ENCODE measurements at regions not wholly inside any gene's neighbourhood (a gene's known extent, or its start where the extent isn't known, plus 50 kb on each side); places are given as distances from the start of the nearest gene placed in this dataset.

DNA sequence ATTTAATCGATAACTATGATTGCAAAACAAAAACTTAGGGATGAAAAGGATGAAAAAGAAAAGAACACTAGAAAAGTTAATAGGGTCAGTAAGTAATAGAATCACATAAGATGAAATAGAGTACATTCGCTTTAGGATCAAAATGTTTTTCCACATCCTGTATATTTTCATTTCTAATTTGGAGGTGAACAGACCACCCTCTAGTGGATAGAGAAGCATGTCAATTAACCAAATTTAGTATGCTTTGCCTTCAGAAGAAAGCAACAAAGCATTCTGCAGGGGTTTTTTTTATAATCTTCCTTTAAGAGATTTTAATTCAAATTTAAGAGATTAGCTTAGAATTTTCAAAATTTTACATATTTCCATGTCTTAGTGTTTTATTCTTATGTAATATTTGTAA lies 611.0 kb upstream of the SGCG start:
- DNase-seq: no peak

DNA sequence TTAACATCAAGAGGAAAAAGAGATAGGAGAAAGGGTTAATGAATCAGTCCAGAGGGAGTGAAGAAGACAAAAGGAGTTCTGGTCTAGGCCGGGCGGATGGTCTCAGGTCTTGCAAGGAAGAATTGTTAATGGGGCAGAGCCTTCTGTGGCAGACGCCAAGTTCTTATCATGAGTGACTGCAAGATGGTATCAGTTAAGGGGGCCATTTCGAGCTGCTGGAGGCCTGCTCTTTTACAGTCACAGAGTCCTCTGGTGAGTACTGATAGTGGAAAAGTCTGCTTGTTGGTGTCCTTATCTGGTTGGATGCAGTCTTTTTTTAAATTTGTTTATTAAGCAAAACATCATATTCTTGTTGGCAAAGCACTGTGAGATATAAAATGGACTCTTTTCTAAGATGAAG lies 590.9 kb upstream of the SGCG start:
- DNase-seq: no peak

GRCh38 chr13:22592515-22592914 lies 588.3 kb upstream of the SGCG start:
- DNase-seq: no peak

GRCh38 chr13:22594041-22594440 lies 586.7 kb upstream of the SGCG start:
- DNase-seq: no peak

GRCh38 chr13:22596171-22596863 lies 584.5 kb upstream of the SGCG start:
- DNase-seq: no peak

DNA sequence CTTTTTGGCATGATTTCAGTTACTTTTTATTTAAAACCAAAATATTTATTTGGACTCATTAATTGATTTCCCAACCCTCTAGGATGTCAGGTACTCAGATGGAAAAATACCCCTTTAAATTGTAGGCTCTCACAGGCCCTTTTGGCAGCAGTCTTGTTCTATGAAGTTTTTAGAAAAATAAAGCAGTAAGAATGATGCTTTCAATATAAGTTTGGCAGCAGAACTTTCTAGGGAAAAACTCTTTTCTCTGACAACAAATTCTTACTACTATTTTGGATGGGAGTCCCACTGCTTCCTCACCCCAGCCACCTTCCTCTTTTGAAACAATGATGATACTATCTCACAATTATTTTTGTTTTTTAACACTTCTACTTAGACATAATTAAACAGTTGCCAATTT lies 581.6 kb upstream of the SGCG start:
- DNase-seq: no peak

- DNase-seq: no peak
Measured at GRCh38 chr13:22618002-22618401, 562.8 kb upstream of the SGCG start.

- no peak for DNase-seq
Measured at GRCh38 chr13:22625691-22626090, 555.1 kb upstream of the SGCG start.

DNA sequence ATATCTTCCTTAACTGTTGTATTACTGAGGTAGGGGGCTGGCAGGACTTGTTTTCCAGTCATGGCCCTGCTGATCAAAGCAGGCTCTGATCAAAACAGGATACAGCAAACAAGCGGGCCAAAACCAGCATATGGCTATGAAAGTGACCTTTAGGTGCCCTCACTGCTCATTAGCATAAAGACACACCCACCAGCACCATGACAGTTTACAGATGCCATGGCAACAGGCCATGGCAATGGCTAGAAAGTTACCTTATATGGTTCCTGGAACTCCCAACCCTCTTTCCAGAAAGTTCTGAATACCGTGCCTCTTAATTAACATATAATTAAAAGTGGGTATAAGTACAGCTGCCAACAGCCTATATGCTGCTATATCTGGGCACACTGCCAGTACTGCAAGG lies 551.4 kb upstream of the SGCG start:
- no peak for DNase-seq

- DNase-seq: no peak
Measured at GRCh38 chr13:22642088-22642487, 538.7 kb upstream of the SGCG start.

GRCh38 chr13:22644941-22645340 lies 535.8 kb upstream of the SGCG start:
- DNase-seq: no peak

GRCh38 chr13:22647156-22647850 lies 533.5 kb upstream of the SGCG start:
- DNase-seq: no peak

- DNase-seq: no peak
Measured at GRCh38 chr13:22648320-22648801, 532.4 kb upstream of the SGCG start.

DNA sequence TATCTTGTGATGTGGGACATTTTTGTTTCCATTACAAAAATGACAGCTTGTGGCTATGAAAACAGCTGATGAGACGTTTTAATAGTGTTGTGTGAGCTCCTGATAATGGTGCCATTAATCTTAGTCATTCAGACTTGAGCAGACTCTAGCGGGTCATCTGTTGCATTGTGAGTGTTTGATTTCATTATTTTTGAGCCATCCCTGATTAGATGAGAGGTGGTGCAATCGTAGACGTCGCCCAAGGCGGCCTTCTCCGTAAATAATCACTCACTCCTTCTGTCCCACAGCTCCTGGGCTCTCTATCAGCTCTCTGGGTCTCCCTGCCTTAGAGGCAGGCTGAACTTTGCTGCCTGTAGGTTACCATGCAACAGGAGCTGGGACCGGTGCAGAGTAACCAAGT lies 528.0 kb upstream of the SGCG start:
- no peak for DNase-seq

DNA sequence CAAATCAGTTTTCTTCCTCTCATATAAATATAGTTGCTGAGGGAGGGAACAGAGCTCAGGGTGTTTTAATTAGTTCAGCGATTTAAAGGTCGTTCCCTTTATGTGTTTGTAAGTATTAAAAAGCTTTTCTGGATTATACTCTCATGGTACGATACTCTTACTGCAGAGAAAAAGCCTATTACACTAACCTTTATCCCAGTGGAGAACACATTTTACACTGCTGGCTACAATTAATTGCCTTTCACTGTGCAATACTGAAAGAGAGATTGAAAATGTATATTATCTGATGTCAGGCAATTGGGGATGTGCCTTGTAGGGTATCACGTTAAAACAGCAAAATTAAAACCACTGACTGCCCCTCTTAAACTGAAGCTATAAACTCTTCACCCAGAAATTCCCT lies 526.9 kb upstream of the SGCG start:
- DNase-seq: no peak

DNA sequence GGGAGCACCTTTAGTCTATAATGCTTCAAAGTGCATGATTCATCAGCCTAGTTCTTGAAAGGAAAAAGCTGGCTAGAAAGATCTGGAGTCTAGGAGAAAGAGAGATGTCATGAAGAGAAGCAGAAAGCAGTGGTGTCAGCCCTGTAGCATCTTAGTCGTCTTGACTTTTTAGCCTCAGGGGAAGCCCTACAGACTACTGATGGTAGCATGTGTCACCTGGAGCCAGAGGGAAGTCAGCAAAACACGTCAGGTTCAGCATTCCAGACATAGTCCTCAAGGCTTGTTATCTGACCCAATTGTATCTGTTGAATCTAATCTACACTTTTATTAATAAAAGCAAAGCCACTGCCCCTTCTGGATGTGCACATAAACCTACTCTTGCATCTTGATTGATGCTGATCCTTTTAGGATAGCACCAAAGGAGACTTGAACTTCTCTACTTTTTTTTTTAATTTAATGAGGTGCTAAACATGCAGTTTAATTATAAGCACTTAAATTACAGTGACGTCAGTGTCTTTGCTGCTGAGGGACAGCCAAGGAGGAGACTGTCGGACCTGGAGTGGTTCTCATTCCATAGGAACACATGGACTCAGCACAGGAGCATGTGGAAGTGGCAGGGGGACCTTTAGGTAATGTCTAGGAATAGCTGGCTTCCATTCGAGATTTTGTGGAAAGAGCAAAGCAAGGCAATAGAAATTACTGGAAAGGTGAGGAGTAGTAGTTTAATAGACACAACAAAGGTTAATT lies 525.5 kb upstream of the SGCG start:
- no peak for DNase-seq

- no peak for DNase-seq
Measured at GRCh38 chr13:22662771-22663170, 518.0 kb upstream of the SGCG start.

GRCh38 chr13:22665506-22665905 lies 515.3 kb upstream of the SGCG start:
- DNase-seq: no peak

DNA sequence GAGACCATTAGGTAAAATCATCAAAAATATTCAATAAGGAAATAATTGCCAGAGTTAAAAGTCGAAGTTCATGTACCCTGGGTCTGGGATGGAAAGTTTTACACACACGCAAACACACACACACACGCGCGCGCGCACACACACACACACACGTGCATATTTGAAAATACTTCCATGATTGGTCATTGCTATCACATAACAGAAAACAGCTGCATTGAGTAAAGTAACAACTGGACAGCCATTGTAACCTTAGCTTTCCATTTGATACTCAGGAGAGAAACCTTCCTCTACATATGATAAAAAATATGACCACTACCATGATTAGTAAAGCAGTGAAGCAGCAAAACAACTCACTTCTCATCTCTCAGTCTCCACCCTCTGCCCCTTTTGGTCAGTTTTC lies 490.0 kb upstream of the SGCG start:
- no peak for DNase-seq

DNA sequence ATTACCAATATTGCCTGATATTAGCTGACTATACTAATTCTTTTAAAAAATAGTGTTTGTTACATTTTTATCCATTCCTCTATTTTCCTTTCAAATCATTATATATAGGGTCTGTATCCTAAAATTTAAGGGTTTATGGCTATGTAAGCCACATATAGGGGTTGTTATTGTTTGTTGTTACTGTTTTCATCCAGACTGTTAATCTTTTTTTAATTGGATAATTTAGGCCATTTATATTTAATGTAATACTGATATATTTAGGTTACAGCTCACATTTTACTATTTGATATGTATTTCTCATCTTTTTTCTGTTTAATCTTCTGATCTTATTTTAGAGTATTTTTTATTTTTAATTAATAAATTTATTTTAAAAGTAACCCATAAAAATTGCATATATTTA lies 487.1 kb upstream of the SGCG start:
- DNase-seq: no peak

DNA sequence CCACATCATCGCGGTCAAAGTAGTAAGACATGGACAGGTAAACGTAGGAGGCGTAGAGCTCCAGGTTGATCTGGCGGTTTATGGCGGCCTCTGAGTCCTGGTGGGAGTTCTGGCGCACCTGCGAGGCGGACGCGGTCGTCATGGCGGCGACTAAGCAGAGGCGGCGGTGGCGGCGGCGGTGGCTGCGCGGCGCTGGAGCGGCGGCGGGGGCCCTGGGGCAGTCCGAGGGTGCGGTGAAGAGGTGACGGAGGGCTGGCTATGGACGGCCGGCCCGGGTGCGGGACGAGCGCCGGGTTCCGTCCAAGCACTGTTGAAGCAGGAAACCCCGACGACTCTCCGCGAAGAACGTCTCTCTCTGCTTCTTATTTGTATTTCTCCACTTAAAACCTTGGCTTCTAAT lies 484.3 kb upstream of the SGCG start:
- DNase-seq: no peak

- DNase-seq: no peak
Measured at GRCh38 chr13:22698467-22698866, 482.3 kb upstream of the SGCG start.

- DNase-seq: no peak
Measured at GRCh38 chr13:22700246-22700887, 480.4 kb upstream of the SGCG start.
